ENCODE measurements at regions not wholly inside any gene's neighbourhood (a gene's known extent, or its start where the extent isn't known, plus 50 kb on each side); places are given as distances from the start of the nearest gene placed in this dataset.

DNA sequence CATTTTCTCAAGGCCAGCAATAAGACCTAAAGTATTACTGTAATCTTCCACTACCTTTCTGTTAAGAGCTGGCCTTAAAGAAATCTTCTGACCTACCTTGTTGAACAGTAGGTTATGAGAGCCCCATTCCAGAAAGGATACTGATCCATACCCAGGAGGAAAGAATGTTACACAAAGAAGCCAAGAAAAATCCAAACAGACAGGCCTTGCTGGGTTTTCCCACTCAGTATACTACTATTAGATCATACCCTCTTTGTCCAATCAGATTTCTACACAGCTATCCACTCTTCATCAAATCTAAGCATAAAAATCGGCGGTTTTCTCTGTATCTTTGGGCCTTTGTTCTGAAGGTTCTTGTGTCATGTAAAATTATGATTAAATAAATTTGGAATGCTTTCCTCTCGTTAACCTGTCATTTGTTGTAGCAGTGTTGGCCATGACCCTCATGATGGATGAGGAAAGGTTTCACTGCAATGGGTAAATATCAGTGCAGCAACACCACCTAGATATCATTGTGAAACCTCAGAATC lies 292.3 kb downstream of the ANKRD50 start:
- H3K36me3 ChIP-seq (ENCODE audit: insufficient read depth): no peaks in the 10 kb centered on the region
- no peaks in the 10 kb centered on the region for H3K27me3 ChIP-seq (ENCODE audit: insufficient read depth, low read depth)
- TF ChIP-seq, protein P1, sequence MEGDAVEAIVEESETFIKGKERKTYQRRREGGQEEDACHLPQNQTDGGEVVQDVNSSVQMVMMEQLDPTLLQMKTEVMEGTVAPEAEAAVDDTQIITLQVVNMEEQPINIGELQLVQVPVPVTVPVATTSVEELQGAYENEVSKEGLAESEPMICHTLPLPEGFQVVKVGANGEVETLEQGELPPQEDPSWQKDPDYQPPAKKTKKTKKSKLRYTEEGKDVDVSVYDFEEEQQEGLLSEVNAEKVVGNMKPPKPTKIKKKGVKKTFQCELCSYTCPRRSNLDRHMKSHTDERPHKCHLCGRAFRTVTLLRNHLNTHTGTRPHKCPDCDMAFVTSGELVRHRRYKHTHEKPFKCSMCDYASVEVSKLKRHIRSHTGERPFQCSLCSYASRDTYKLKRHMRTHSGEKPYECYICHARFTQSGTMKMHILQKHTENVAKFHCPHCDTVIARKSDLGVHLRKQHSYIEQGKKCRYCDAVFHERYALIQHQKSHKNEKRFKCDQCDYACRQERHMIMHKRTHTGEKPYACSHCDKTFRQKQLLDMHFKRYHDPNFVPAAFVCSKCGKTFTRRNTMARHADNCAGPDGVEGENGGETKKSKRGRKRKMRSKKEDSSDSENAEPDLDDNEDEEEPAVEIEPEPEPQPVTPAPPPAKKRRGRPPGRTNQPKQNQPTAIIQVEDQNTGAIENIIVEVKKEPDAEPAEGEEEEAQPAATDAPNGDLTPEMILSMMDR (conservative IDR thresholded peaks at IDR 0.05; ENCODE audit: low read depth, low read length): no peak
- no peak overlapping the region for H3K9ac ChIP-seq
- H3K79me2 ChIP-seq (ENCODE audit: insufficient read depth, low read depth): no peaks in the 10 kb centered on the region
- H4K20me1 ChIP-seq (ENCODE audit: insufficient read depth): no peaks in the 10 kb centered on the region
- no peak overlapping the region for H3K27ac ChIP-seq
- no peaks in the 10 kb centered on the region for H3K4me1 ChIP-seq (ENCODE audit: low read depth, poor library complexity, severe bottlenecking)
- no peak overlapping the region for H3K4me2 ChIP-seq
- no peak overlapping the region for H3K4me3 ChIP-seq (IDR thresholded peaks at IDR 0.05; ENCODE audit: insufficient read depth, low read depth, low read length)
- no peak overlapping the region for H2AFZ ChIP-seq (ENCODE audit: low read depth)

DNA sequence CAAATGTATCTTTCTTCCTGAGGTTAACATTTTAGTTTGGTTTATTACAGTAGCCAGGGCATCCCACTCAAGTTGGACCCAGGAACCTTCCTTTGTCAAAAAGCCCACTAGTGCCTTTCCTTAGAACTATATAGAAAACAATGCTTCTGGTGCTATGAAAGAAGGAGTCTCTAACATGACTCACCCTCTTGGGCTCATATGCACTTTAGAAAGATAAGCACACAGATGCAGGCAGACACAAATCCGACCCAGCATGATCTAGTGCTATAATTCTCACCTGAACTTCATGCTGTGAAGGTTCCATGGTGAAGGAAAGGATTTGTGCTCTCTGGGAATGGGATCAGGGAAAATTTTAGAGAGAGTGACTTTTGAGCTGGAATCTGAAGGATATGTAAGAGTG lies 289.4 kb downstream of the ANKRD50 start:
- H3K9ac ChIP-seq: no peak overlapping the region
- no peaks in the 10 kb centered on the region for H3K4me1 ChIP-seq (ENCODE audit: low read depth, poor library complexity, severe bottlenecking)
- no peak overlapping the region for H3K27ac ChIP-seq
- H3K4me2 ChIP-seq: no peak overlapping the region
- H2AFZ ChIP-seq (ENCODE audit: low read depth): no peak overlapping the region
- TF ChIP-seq, protein P1 (conservative IDR thresholded peaks at IDR 0.05; ENCODE audit: low read depth, low read length): no peak
- H3K79me2 ChIP-seq (ENCODE audit: insufficient read depth, low read depth): no peaks in the 10 kb centered on the region
- no peaks in the 10 kb centered on the region for H3K36me3 ChIP-seq (ENCODE audit: insufficient read depth)
- no peaks in the 10 kb centered on the region for H4K20me1 ChIP-seq (ENCODE audit: insufficient read depth)
- H3K4me3 ChIP-seq (IDR thresholded peaks at IDR 0.05; ENCODE audit: insufficient read depth, low read depth, low read length): no peak overlapping the region
- no peaks in the 10 kb centered on the region for H3K27me3 ChIP-seq (ENCODE audit: insufficient read depth, low read depth)

DNA sequence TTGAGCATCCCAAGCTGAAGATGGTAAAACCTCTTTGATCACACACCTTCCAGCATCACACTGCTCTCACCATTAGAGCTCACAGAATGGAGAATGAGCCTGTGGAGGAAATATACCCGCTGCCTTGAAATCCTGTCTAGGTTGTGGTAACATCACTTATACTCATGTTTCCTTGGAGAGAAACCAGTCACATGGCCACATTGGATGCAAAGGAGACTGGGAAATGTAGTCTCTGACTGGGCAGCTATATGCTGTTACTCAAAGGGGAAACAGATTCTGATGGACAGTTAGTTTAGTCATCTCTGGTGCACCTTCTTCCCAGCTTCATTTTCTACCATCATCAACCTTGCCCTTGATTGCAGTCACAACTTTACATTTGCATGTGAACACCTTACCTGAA lies 286.3 kb downstream of the ANKRD50 start:
- Histone ChIP-seq H3K27ac (no peak overlapping the region), H3K4me3 (IDR thresholded peaks at IDR 0.05; ENCODE audit: insufficient read depth, low read depth, low read length) (no peak overlapping the region), H3K36me3 (ENCODE audit: insufficient read depth) (no peaks in the 10 kb centered on the region), H4K20me1 (ENCODE audit: insufficient read depth) (no peaks in the 10 kb centered on the region), H2AFZ (ENCODE audit: low read depth) (no peak overlapping the region), H3K79me2 (ENCODE audit: insufficient read depth, low read depth) (no peaks in the 10 kb centered on the region), H3K4me1 (ENCODE audit: low read depth, poor library complexity, severe bottlenecking) (no peaks in the 10 kb centered on the region), H3K9ac (no peak overlapping the region), H3K27me3 (ENCODE audit: insufficient read depth, low read depth) (no peaks in the 10 kb centered on the region), H3K4me2 (no peak overlapping the region)
- TF ChIP-seq, protein P1 (conservative IDR thresholded peaks at IDR 0.05; ENCODE audit: low read depth, low read length): no peak

DNA sequence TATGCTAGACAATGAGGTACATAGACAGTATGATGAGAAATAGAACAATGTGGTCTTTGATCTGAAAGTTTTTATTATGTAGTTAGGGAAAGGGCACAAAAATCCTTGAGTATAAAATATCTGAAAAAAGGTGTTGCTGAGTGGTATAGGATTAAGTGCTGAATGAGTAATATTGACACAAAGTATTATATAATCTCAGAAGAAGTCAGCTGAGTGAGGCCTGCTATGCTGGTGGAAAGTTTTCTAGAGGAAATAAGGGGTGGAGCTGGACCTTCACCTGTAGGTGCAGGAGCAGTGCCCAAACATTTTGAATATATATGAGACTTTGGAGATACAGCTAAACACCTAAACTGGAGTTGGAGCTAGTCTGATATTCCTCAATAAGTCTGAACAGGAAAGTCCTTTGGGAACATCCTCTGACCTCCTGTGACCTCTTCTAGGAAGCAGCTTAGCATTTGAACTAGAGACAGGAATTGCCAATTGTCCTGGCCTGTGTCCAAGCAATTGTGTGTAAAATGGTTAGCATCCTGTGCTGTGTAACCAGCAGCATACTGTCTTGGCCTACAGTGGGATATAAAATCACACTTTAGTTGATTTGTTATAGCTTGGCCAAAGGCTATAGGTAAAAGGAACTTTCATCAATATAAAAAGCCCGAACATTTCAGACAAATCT lies 285.3 kb downstream of the ANKRD50 start:
- Histone ChIP-seq H3K4me1 (ENCODE audit: low read depth, poor library complexity, severe bottlenecking) (no peaks in the 10 kb centered on the region), H3K36me3 (ENCODE audit: insufficient read depth) (no peaks in the 10 kb centered on the region), H3K4me3 (IDR thresholded peaks at IDR 0.05; ENCODE audit: insufficient read depth, low read depth, low read length) (no peak overlapping the region), H3K9ac (no peak overlapping the region), H2AFZ (ENCODE audit: low read depth) (no peak overlapping the region), H3K27ac (no peak overlapping the region), H3K27me3 (ENCODE audit: insufficient read depth, low read depth) (no peaks in the 10 kb centered on the region), H3K79me2 (ENCODE audit: insufficient read depth, low read depth) (no peaks in the 10 kb centered on the region), H4K20me1 (ENCODE audit: insufficient read depth) (no peaks in the 10 kb centered on the region), H3K4me2 (no peak overlapping the region)
- TF ChIP-seq, protein P1 (conservative IDR thresholded peaks at IDR 0.05; ENCODE audit: low read depth, low read length): no peak

All from KMS-11 (cell line).